Activated naive CD4-positive, alpha-beta T cell treated with anti-CD3 and anti-CD28 coated beads, Interleukin-2, amount 50 U/mL, for 24 hours (primary cell): ENCODE measurements at regions not wholly inside any gene's neighbourhood (a gene's known extent, or its start where the extent isn't known, plus 50 kb on each side); places are given as distances from the start of the nearest gene placed in this dataset.
"Not testable (repeated sequence)": the region's sequence is repeated elsewhere in the genome, so short reads cannot be mapped to it uniquely, and the experiment has no call there.

Experiments
- H3K27ac Mint-ChIP-seq: one replicate; pipeline ENCODE4 v1.8.0; 2021; ENCODE audit warnings: mild to moderate bottlenecking, mixed read lengths
- H3K27me3 Mint-ChIP-seq: one replicate; pipeline ENCODE4 v1.8.0; 2021; ENCODE audit warnings: mixed read lengths
- H3K36me3 Mint-ChIP-seq: one replicate; pipeline ENCODE4 v1.8.0; 2021; ENCODE audit warnings: mixed read lengths
- H3K4me1 Mint-ChIP-seq: one replicate; pipeline ENCODE4 v1.8.0; 2021; ENCODE audit warnings: mixed read lengths
- H3K4me3 Mint-ChIP-seq: one replicate; pipeline ENCODE4 v1.8.0; 2021; ENCODE audit warnings: mild to moderate bottlenecking, mixed read lengths
- H3K9me3 Mint-ChIP-seq: one replicate; pipeline ENCODE4 v1.8.0; 2021; ENCODE audit warnings: mixed read lengths

DNA sequence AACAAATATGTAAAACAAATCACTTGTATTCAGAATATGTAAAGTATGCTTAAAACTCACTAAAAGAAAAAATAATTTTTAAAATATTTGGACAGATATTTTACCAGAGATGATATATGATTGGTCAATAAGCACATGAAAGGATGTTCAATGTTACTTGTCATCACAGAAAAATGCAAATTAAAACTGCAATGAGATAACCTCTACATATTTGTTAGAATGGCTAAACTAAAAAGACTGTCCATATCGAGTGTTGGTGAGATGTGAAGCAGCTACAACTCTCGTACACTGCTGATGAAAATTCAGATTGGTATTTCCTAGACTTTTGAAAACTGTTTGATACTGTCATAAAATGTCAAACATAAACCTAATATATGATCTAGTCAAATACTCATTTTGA lies 685.1 kb downstream of the DTWD2 start:
- no peaks in the 10 kb centered on the region for H3K27me3 Mint-ChIP-seq
- no peak overlapping the region for H3K4me3 Mint-ChIP-seq
- H3K9me3 Mint-ChIP-seq = no peaks in the 10 kb centered on the region
- no peaks in the 10 kb centered on the region for H3K4me1 Mint-ChIP-seq
- H3K36me3 Mint-ChIP-seq = no peaks in the 10 kb centered on the region
- H3K27ac Mint-ChIP-seq = no peak overlapping the region

DNA sequence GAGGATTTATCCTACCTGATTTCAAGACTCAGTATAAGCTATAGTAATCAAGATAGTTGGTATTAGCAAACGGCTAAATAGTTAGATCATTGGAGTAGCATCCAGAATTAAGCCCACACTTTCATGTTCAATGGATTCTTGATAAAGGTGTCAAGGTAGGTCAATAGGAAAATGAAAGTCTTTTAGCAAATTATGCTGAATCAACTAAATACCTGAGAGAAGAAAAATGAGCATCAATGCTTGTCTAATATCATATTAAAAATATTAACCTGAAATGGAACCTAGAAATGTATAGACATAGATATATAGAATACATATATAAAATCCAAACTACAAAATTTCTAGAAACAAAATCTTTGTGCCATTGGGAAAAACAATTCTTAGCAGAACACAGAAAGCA lies 685.6 kb downstream of the DTWD2 start:
- H3K27ac Mint-ChIP-seq = no peak overlapping the region
- no peaks in the 10 kb centered on the region for H3K27me3 Mint-ChIP-seq
- no peaks in the 10 kb centered on the region for H3K4me1 Mint-ChIP-seq
- no peaks in the 10 kb centered on the region for H3K36me3 Mint-ChIP-seq
- no peak overlapping the region for H3K4me3 Mint-ChIP-seq
- H3K9me3 Mint-ChIP-seq = no peaks in the 10 kb centered on the region

DNA sequence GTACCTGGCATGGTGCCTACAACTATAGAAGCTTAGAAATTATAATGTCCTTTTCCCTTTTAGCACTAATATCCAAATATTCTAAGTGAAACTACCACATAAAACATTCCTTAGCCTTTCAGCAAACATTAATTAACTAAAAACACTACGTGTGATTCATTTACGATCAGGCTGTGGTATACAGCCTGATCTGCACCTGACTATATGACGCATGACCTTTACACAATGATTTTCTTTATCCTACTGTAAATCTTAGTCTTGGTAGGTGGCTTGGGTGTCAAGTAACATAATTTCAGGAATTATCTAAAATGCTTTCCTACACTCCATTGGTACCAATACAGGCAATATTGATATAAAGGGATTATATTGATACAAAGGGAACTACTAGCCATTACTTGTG lies 686.7 kb downstream of the DTWD2 start:
- no peak overlapping the region for H3K27ac Mint-ChIP-seq
- H3K36me3 Mint-ChIP-seq = no peaks in the 10 kb centered on the region
- no peak overlapping the region for H3K4me3 Mint-ChIP-seq
- no peaks in the 10 kb centered on the region for H3K9me3 Mint-ChIP-seq
- H3K27me3 Mint-ChIP-seq = no peaks in the 10 kb centered on the region
- no peaks in the 10 kb centered on the region for H3K4me1 Mint-ChIP-seq

DNA sequence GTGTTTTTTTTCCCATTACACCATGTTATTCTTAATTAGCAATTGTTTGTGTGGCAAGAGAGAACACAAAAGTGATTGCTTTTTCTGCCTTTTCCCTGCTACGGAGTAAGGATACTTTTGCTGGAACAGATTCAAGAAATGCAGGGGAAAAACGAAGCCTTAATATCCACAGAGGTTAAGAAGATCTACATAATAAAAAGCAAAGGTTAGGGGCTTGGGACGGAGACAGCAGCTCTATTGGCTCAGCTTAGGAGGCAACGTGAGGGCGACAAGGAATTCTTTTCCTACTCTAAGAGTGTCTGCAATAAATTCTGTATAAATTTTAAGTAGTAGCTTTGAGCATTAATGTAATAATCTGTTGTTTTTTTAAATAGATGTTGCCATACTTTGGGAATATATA lies 693.3 kb downstream of the DTWD2 start:
- Mint-ChIP-seq H3K9me3 (no peaks in the 10 kb centered on the region), H3K27ac (no peak overlapping the region), H3K4me3 (no peak overlapping the region), H3K27me3 (no peaks in the 10 kb centered on the region), H3K4me1 (no peaks in the 10 kb centered on the region), H3K36me3 (no peaks in the 10 kb centered on the region)

DNA sequence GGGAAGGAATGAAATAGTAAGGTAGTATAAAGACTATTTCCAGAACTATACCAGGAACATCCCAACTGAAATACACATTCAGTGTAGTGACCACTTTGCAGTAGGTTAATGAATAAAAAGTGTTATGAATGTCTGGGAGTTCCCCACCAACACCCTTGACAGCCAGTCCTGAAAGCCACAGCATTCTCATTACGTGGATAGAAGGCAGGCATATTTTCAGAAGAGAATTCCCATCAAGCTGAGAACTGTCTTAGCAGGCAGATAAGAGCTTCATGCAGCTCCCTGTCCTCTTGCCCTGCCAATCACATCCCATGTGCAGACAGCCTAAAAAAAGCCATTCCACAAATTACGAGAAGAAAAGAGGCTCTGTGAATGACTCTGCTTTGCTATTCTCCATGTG lies 695.0 kb downstream of the DTWD2 start:
- Mint-ChIP-seq H3K27me3 (no peaks in the 10 kb centered on the region), H3K9me3 (no peaks in the 10 kb centered on the region), H3K27ac (no peak overlapping the region), H3K4me3 (no peak overlapping the region), H3K4me1 (no peaks in the 10 kb centered on the region), H3K36me3 (no peaks in the 10 kb centered on the region)

GRCh38 chr5:118290204-118290603 lies 698.1 kb downstream of the DTWD2 start:
- H3K4me1 Mint-ChIP-seq = no peaks in the 10 kb centered on the region
- H3K27ac Mint-ChIP-seq = no peak overlapping the region
- H3K27me3 Mint-ChIP-seq = no peaks in the 10 kb centered on the region
- no peaks in the 10 kb centered on the region for H3K36me3 Mint-ChIP-seq
- H3K4me3 Mint-ChIP-seq = no peak overlapping the region
- H3K9me3 Mint-ChIP-seq = no peaks in the 10 kb centered on the region

DNA sequence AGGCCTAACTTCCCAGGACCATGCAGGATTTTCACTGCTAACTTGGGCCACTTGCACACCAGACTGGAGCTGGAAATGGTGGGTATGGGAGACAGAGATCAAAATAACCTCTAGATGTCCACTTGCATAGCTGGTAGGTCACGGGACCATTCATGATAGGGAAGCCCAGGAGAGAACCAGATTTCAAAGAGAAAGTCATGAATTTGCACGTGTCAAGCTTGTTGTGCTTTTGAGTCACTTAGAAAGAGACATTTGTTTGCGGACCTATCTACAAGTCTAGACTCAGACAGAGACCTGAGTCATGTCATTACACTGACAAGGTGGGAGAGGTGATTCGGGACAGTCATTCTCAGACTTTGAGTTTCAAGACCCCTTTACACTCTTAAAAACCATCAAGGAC lies 704.1 kb downstream of the DTWD2 start:
- not testable (repeated sequence) for H3K36me3 Mint-ChIP-seq, H3K4me3 Mint-ChIP-seq, H3K27me3 Mint-ChIP-seq, H3K9me3 Mint-ChIP-seq, H3K27ac Mint-ChIP-seq, H3K4me1 Mint-ChIP-seq

DNA sequence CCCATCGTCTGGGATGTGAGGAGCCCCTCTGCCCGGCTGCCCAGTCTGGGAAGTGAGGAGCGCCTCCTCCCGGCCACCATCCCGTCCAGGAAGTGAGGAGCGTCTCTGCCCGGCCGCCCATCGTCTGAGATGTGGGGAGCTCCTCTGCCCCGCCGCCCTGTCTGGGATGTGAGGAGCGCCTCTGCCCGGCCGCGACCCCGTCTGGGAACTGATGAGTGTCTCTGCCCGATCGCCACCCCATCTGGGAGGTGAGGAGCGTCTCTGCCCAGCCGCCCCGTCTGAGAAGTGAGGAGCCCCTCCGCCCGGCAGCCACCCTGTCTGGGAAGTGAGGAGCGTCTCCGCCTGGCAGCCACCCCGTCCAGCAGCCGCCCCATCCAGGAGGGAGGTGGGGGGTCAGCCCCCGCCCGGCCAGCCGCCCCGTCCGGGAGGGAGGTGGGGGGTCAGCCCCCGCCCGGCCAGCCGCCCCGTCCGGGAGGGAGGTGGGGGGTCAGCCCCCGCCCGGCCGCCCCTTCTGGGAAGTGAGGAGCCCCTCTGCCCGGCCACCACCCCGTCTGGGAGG lies 705.8 kb downstream of the DTWD2 start:
- H3K4me3 Mint-ChIP-seq, H3K36me3 Mint-ChIP-seq, H3K27me3 Mint-ChIP-seq, H3K9me3 Mint-ChIP-seq, H3K4me1 Mint-ChIP-seq, H3K27ac Mint-ChIP-seq: not testable (repeated sequence)

DNA sequence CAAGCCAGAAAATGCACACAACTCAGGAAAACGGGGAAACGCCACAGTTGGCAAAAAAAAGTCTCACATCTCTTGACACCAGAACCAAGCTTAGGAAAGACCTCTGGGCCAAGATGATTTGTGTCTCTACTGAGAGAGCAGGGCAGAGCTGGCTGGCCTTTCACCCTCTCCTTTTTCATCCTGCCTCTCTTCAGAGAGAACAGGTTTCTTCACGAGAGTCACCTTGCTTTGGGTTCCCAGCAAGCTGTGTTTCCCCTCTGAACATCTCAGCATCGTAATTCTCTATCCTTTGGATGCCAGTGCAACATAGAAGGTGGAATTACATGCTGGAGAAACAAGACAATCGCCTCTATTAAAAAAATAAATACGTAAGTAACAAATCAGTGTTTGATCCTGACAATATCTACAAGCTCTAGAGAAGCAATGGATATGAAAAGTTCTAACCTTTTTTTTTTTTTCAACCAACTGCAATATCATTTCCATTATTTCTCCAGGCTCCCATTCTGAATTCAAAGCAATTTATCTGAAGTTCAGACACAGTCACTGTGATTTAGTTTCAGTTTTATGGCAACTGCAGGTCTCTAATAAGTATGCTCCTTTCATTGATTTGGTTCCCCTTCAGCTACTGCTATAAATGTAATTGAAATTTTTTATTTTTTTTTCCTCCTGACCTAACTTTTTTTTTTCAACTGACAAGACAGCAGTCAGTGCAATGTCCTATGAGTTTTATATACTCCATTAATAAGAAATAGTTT lies 708.6 kb downstream of the DTWD2 start:
- no peaks in the 10 kb centered on the region for H3K36me3 Mint-ChIP-seq
- H3K4me3 Mint-ChIP-seq = no peak overlapping the region
- no peaks in the 10 kb centered on the region for H3K4me1 Mint-ChIP-seq
- H3K27me3 Mint-ChIP-seq = no peaks in the 10 kb centered on the region
- H3K27ac Mint-ChIP-seq = no peak overlapping the region
- H3K9me3 Mint-ChIP-seq = peaks cover 7% of the 10 kb centered on the region

GRCh38 chr5:118270526-118270925 lies 717.8 kb downstream of the DTWD2 start:
- Mint-ChIP-seq H3K9me3 (no peaks in the 10 kb centered on the region), H3K4me1 (no peaks in the 10 kb centered on the region), H3K36me3 (no peaks in the 10 kb centered on the region), H3K27me3 (no peaks in the 10 kb centered on the region), H3K27ac (no peak overlapping the region), H3K4me3 (no peak overlapping the region)

DNA sequence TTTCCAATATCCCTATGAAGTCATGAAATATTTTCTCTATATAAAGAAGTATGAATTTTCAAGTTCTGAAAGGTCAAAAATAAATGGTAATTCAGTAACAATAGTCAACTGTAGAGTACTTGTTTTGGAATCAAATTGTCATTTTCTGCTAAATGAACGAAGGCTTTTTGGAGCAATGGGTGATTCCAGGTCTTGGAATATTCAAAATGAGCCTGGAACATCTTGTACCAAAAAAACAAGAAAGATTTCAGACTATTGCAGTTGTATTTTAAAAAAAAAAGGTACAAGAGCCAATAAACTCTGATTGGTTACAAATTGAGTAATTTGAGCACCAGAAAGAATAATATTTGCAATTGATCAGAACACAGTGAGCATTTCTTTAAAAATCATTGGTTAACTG lies 730.1 kb downstream of the DTWD2 start:
- Mint-ChIP-seq H3K27ac (no peak overlapping the region), H3K9me3 (peaks cover 4% of the 10 kb centered on the region), H3K4me1 (no peaks in the 10 kb centered on the region), H3K4me3 (no peak overlapping the region), H3K36me3 (no peaks in the 10 kb centered on the region), H3K27me3 (no peaks in the 10 kb centered on the region)

DNA sequence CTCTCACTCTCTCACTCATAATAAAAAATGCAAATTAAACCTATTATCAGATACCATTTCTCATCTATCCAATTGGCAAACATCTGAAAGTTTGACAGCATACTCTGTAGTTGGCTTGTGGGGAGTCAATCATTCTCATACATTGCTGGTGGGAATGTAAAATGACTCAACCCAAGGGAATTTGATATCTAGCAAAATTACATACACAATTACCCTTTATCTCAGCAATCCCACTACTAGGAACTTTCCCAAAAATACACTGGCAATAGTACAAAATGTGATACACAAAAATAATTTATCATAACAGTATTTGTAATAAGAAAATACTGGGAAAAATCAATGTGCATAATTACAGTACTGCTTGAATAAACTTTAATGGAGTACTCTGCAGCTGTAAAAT lies 731.3 kb downstream of the DTWD2 start:
- no peak overlapping the region for H3K4me3 Mint-ChIP-seq
- no peaks in the 10 kb centered on the region for H3K4me1 Mint-ChIP-seq
- H3K27ac Mint-ChIP-seq = no peak overlapping the region
- no peaks in the 10 kb centered on the region for H3K36me3 Mint-ChIP-seq
- peaks cover 8% of the 10 kb centered on the region for H3K9me3 Mint-ChIP-seq
- H3K27me3 Mint-ChIP-seq = no peaks in the 10 kb centered on the region

GRCh38 chr5:118253225-118254061 lies 734.9 kb downstream of the DTWD2 start:
- Mint-ChIP-seq H3K27me3 (no peaks in the 10 kb centered on the region), H3K36me3 (no peaks in the 10 kb centered on the region), H3K4me3 (no peak overlapping the region), H3K9me3 (peaks cover 17% of the 10 kb centered on the region), H3K27ac (no peak overlapping the region), H3K4me1 (no peaks in the 10 kb centered on the region)

- Mint-ChIP-seq H3K4me1 (no peaks in the 10 kb centered on the region), H3K36me3 (no peaks in the 10 kb centered on the region), H3K4me3 (no peak overlapping the region), H3K9me3 (peaks cover 13% of the 10 kb centered on the region), H3K27ac (no peak overlapping the region), H3K27me3 (no peaks in the 10 kb centered on the region)
Observed at GRCh38 chr5:118249386-118249785, 739.0 kb downstream of the DTWD2 start.

GRCh38 chr5:118247458-118247857 lies 740.9 kb downstream of the DTWD2 start:
- Mint-ChIP-seq H3K27ac (no peak overlapping the region), H3K4me1 (no peaks in the 10 kb centered on the region), H3K27me3 (no peaks in the 10 kb centered on the region), H3K4me3 (no peak overlapping the region), H3K36me3 (no peaks in the 10 kb centered on the region), H3K9me3 (peaks cover 11% of the 10 kb centered on the region)

GRCh38 chr5:118243613-118244012 lies 744.7 kb downstream of the DTWD2 start:
- H3K27ac Mint-ChIP-seq = no peak overlapping the region
- H3K27me3 Mint-ChIP-seq = no peaks in the 10 kb centered on the region
- H3K4me3 Mint-ChIP-seq = no peak overlapping the region
- H3K36me3 Mint-ChIP-seq = no peaks in the 10 kb centered on the region
- H3K4me1 Mint-ChIP-seq = no peaks in the 10 kb centered on the region
- peaks cover 7% of the 10 kb centered on the region for H3K9me3 Mint-ChIP-seq
